ENCODE measurements at regions not wholly inside any gene's neighbourhood (a gene's known extent, or its start where the extent isn't known, plus 50 kb on each side); places are given as distances from the start of the nearest gene placed in this dataset.

DNA sequence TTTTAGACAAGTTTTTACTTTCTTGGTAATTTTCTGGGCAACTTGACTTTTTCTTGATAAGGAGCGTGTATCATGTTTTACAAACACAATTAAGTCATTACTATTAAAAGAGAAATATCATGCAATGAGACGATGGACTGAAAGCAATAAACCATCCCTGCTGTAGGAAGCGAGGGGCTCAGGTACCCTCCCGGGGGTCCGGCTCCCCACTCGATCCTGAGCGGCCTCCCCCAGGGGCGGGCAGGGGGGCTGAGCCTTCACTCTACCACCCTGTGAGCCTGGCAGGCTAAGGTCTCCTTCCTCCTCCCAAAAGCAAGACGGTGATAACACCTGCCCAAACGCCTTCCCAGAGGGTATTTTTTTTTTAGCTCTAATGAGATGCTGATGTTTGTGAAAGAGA, 51.8 kb upstream of the ADGRA1 start:
- intact Hi-C loops (cut with DNase I): no loop called here
- ATAC-seq (ENCODE audit: poor library complexity): no peak
- DNase-seq: no peak

DNA sequence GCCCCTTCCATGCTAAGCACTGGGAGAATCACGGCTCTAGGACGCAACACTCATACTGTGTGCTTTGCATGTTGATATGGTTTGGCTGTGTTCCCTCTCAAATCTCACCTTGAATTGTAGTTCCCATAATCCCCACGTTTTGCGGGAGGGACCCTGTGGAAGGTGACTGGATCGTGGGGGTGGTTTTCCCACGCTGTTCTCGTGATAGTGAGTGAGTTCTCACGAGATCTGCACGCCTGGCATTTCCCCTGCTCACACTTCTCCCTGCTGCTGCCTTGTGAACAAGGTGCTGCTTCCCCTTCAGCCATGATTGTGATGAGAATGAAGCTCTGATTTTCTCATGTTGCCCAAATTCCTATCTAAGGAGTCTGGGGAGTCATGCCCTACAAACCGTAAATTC, 53.0 kb upstream of the ADGRA1 start:
- intact Hi-C loops (cut with DNase I): no loop called here
- ATAC-seq (ENCODE audit: poor library complexity) (no peak), DNase-seq (no peak)

DNA sequence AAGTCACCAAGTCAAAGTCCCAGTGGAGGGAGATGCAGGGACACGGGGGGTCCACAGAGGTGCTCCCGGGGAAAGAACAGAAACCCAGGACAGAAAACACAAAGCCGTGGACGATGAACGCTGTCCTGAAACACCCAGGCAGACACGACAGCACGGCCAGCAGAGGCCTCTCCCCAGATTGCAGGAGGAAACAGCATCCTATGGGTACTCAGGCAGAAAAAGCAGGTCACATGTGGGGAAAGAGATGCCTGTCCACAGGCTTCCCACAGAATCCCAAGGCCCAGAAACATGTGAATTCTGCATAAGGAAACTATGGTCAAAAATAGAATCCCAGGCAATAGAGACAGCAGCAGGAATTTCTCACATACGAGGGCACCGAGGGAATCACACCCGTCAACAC, 53.6 kb upstream of the ADGRA1 start:
- intact Hi-C loops (cut with DNase I): no loop called here
- DNase-seq: no peak
- no peak for ATAC-seq (ENCODE audit: poor library complexity)

- DNase-seq (no peak), ATAC-seq (ENCODE audit: poor library complexity) (no peak)
- intact Hi-C loops (cut with DNase I): no loop called here
Measured at GRCh38 chr10:133033742-133034048, 54.0 kb upstream of the ADGRA1 start.

GRCh38 chr10:133032976-133033741, 54.6 kb upstream of the ADGRA1 start:
- ATAC-seq (ENCODE audit: poor library complexity): no peak
- intact Hi-C loops (cut with DNase I): no loop called here
- no peak for DNase-seq

DNA sequence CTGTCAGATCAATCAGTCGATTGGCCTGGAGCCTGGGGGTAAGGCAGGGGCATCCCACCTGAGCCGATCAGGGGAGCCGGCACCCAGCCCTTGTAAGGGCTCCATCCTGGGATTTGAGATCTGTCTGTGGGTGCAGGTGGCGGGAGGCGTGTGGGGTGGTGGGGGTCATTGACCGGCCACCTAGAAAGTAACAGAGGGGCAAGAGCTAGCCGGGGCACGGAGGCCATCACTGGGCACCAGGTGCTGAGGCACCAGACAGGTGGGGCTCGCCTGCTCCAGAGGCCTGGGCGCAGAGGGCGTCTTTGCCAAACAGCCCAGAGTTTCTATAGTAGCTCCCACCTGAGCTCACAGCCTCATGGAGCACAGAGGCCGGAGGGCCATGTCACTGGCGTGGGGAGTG, 55.5 kb upstream of the ADGRA1 start:
- intact Hi-C loops (cut with DNase I): no loop called here
- ATAC-seq (ENCODE audit: poor library complexity): no peak
- DNase-seq: no peak

DNA sequence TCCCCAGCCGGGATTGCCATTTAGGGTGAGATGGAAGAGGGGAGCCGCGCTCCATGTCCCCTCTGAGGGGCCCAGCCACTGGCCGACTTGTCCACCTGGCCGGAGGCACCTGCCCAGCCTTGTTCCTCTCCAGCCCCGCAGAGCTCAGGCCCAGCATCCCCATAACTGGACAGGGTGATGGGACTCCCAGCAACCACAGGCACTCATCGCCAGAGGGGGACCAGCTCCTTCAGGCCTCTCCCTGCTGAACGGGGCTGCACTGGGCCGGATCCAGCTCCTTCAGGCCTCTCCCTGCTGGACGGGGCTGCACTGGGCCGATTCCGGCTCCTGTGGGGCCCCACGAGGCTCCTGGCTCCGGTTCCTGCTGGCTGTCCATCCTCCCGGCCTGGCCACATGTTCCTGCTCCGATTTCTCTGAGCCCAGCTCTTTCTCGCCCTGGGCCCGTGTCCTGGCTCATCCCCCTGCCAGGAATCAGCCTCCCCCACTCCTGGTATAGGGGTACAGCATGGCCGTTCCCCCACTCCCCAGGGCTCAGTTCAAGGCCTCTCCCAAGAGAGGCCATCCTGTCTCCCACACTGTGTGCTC, 56.1 kb upstream of the ADGRA1 start:
- intact Hi-C loops (cut with DNase I): no loop called here
- ATAC-seq (ENCODE audit: poor library complexity): no peak
- no peak for DNase-seq

GRCh38 chr10:133030781-133031180, 56.9 kb upstream of the ADGRA1 start:
- DNase-seq: no peak
- ATAC-seq (ENCODE audit: poor library complexity): no peak
- intact Hi-C loops (cut with DNase I): no loop called here

- DNase-seq (no peak), ATAC-seq (ENCODE audit: poor library complexity) (no peak)
- intact Hi-C loops (cut with DNase I): no loop called here
Measured at GRCh38 chr10:133030126-133030525, 57.6 kb upstream of the ADGRA1 start.

GRCh38 chr10:133028956-133029355, 58.8 kb upstream of the ADGRA1 start:
- no peak for ATAC-seq (ENCODE audit: poor library complexity)
- intact Hi-C loops (cut with DNase I): no loop called here
- DNase-seq: no peak

DNA sequence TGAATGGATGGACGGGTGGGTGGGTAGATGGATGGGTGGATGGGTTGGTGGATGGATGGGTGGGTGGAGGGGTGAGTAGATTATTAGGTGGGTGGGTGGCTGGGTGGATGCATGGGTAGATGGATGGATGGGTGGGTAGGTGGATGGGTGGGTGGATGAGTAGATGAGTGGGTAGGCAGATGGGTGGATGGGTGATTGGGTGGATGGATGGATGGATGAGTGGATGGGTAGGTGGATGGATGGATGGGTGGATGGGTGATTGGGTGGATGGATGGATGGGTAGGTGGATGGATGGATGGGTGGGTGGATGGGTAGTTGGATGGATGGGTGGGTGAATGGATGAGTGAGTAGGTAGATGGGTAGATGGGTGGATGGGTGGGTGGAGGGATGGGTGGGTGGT, 59.6 kb upstream of the ADGRA1 start:
- intact Hi-C loops (cut with DNase I): no loop called here
- DNase-seq (no peak), ATAC-seq (ENCODE audit: poor library complexity) (no peak)

DNA sequence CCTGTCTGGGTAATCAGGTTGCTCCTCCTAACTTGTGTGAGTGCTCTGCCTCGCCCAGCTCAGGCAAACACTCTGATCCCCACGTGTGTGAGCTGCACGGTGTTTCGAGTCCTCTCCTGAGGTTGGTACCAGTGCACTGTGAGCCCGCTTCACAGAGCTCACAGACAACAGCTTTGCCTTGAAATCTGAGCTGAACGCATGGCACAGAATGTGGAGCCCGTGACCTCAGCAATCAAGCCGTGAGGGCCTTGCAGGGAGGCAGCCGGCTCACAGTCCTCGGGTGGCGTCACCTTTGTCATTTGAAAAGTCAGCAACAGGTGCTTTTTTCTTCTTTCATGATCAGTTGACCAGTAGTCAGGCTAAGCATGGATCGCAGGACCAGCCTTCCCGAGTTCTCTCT, 60.2 kb upstream of the ADGRA1 start:
- no peak for ATAC-seq (ENCODE audit: poor library complexity)
- no peak for DNase-seq
- intact Hi-C loops (cut with DNase I): no loop called here

GRCh38 chr10:133026726-133027395, 60.9 kb upstream of the ADGRA1 start:
- ATAC-seq (ENCODE audit: poor library complexity) (no peak), DNase-seq (no peak)

DNA sequence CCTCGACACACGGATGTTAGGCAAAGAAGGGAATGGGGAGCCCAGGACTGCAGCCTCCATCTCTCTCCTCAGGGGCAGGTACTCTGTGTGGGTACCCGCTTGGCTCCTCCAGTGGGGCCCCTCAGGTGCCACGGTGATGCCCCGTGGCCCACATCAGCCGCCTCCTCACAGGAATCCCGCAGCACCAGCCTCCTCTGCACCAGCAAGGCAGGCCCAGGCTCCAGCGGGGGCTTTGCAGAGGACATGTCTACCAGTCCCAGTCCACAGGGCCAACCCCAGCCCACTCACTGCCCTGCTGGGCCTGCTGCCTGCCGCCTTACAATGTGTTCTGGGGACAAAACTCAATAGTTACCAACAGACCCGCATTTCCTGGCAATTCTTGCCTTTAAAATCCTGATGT, 61.6 kb upstream of the ADGRA1 start:
- intact Hi-C loops (cut with DNase I): no loop called here
- ATAC-seq (ENCODE audit: poor library complexity): no peak

More at GRCh38 chr10:133026726-133027395, 60.9 kb upstream of the ADGRA1 start:
- intact Hi-C loops (cut with DNase I): no loop called here

DNA sequence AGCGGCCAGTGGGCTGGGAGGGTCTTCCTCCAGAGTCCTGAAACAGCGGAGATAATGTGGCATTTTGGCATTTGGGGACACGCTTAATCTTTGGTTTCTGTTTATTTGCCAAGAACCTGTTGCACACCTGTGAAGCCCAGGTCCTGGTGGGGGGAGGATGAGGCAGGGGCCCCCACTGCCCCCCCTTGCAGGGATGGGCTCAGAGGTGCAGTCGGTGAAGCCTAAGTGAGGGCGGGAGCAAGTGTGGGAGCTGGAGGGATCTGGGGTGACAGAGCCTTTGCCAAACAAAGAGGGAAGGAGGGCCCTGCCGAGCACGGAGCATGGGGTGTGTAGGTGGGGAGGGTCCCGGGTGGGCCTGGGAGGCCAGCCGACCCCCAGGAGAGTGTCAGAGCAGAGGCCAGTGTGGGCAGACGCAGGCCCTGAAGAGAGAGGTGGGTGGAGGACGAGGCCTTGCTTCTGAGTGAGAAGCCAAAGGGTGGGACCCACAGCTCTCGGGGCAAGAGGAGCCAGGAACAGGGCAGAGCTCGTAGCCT, 62.1 kb upstream of the ADGRA1 start:
- intact Hi-C loops (cut with DNase I): no loop called here
- ATAC-seq (ENCODE audit: poor library complexity) (no peak), DNase-seq (no peak)

More for the DNA sequence above, 61.6 kb upstream of the ADGRA1 start:
- DNase-seq: no peak

DNA sequence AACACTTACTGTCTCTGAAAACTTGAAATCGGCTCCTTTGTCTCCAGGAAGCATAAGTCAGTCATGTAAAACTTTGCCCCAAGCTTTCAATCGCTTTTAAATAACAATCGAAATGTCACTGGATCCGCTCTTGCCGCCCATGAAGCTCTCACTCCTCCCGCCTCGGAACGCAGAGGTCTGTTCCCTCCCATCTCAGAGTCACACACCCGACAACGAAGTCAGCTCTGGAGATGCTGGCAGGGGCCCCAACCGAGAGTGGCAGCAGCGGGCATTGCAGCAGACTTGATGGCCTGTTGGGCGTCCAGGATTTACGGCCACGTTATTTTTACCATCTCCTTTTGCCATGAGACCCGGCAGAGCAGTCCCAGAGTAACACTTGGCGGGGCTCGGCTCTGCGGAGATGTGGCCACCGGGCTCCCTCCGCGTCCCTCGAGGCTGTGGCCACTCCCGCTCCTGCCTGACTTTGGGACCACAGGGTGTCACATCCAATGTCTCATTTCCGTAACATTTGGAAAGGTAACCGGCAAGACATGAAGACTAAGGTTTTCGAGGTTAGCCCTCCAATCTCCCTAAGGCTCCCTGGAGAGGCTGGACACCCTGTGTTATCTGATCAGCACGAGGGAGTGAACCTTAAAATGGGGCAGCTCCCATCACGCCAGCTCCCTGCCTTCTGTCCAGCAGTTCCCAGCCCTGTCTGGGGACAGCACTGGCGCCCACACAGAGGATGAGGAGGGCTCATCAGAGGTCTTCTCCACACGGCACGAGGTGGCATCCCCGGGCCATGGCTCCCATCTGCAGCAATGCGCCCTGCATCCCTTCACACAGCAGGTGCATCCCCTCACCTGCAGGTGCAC, 62.8 kb upstream of the ADGRA1 start:
- DNase-seq (peak; percentile 28), ATAC-seq (ENCODE audit: poor library complexity) (no peak)
- intact Hi-C loops (cut with DNase I): no loop called here

- intact Hi-C loops (cut with DNase I): no loop called here
- ATAC-seq (ENCODE audit: poor library complexity) (no peak), DNase-seq (no peak)
Measured at GRCh38 chr10:133023216-133023843, 64.4 kb upstream of the ADGRA1 start.

DNA sequence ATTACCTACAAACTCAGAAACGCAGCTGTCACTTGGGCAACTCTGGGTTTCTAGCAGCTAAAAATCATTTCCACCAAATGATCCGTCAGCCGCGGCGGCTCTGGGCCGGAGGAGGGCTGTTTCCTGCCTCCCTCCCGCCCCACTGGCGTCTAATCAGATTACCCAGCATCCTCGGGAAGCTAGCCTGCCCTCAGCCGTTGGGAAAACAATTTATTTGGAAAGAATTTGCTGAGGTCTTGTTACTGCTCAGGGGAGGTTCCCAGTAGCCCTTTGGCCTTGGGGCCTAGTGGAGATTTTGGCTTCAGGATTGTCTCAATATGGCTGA, 65.0 kb upstream of the ADGRA1 start:
- ATAC-seq (ENCODE audit: poor library complexity) (no peak), DNase-seq (no peak)
- intact Hi-C loops (cut with DNase I): no loop called here

Measured in Right ventricle myocardium superior (tissue), 1 donor.